Endothelial cell (in vitro differentiated cells): ENCODE measurements at regions not wholly inside any gene's neighbourhood (a gene's known extent, or its start where the extent isn't known, plus 50 kb on each side); places are given as distances from the start of the nearest gene placed in this dataset.

Experiments
- DNase-seq: peaks from one replicate; pipeline ENCODE4 v3.0.0; 2021; ENCODE audit warnings: low spot score
- H3K27ac Mint-ChIP-seq: one replicate; pipeline ENCODE4 v1.8.0; 2021; ENCODE audit warnings: mixed read lengths, inconsistent platforms; ENCODE audit not compliant: unreplicated experiment
- H3K27me3 Mint-ChIP-seq: one replicate; pipeline ENCODE4 v1.8.0; 2021; ENCODE audit warnings: mild to moderate bottlenecking, moderate library complexity, mixed read lengths, inconsistent platforms; ENCODE audit not compliant: unreplicated experiment
- H3K36me3 Mint-ChIP-seq: one replicate; pipeline ENCODE4 v1.8.0; 2021; ENCODE audit warnings: mild to moderate bottlenecking, low read depth, mixed read lengths, inconsistent platforms; ENCODE audit not compliant: unreplicated experiment
- H3K4me1 Mint-ChIP-seq: one replicate; pipeline ENCODE4 v1.8.0; 2021; ENCODE audit warnings: mild to moderate bottlenecking, mixed read lengths, inconsistent platforms; ENCODE audit not compliant: unreplicated experiment
- H3K4me3 Mint-ChIP-seq: one replicate; pipeline ENCODE4 v1.8.0; 2021; ENCODE audit warnings: mild to moderate bottlenecking, mixed read lengths, inconsistent platforms; ENCODE audit not compliant: unreplicated experiment
- H3K9me3 Mint-ChIP-seq: one replicate; pipeline ENCODE4 v1.8.0; 2021; ENCODE audit warnings: mixed read lengths, inconsistent platforms; ENCODE audit not compliant: unreplicated experiment
- CTCF ChIP-seq: fragments of 200-600 bp; sonication (generic); IDR thresholded peaks from one replicate; pipeline ENCODE4 v1.5.0; 2021; ENCODE audit warnings: antibody characterized with exemption; ENCODE audit not compliant: unreplicated experiment

DNA sequence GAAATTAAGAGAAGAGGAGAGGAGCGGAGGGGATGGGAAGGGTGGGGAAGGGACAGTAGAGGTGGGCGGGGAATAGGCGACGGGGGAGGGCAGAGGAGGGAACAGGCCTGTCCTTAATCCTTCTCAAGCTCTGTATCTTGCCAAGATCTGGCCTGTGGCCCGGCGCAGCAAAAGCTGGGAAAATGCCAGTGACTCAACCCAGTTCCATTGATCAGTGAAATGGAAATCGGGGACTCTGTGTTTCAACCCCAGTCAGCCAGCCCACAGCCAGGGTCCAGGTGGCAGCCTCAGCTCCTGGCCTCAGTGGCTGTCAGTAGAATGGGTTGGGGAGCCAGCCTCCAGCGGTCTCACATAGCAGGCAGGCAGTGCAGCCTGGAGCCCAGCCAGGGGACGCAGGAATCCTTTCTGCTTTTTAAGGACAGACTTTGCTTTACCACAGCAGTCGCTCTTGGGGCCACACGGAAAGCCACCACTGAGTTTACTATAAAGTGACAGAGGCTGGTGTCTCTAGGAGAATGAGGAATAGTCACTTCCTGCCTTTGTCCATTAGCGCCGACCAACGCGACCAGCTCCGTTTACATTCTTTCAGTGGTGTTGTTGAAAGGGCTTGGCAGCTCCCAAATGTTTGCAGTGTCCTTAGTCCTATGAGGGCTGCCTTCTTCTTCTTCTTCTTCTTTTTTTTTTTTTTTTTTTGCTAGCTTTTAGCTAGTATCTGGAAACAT, 128.0 kb downstream of the RIN2 start:
- Mint-ChIP-seq H3K4me1 (peaks cover 44% of the 10 kb centered on the region), H3K4me3 (peak overlapping the region; percentile 84), H3K36me3 (peaks cover 15% of the 10 kb centered on the region), H3K27ac (peak overlapping the region; percentile 93), H3K27me3 (peaks cover 4% of the 10 kb centered on the region), H3K9me3 (no peaks in the 10 kb centered on the region)
- TF ChIP-seq CTCF = no peak
- DNase-seq = peak; percentile 21

DNA sequence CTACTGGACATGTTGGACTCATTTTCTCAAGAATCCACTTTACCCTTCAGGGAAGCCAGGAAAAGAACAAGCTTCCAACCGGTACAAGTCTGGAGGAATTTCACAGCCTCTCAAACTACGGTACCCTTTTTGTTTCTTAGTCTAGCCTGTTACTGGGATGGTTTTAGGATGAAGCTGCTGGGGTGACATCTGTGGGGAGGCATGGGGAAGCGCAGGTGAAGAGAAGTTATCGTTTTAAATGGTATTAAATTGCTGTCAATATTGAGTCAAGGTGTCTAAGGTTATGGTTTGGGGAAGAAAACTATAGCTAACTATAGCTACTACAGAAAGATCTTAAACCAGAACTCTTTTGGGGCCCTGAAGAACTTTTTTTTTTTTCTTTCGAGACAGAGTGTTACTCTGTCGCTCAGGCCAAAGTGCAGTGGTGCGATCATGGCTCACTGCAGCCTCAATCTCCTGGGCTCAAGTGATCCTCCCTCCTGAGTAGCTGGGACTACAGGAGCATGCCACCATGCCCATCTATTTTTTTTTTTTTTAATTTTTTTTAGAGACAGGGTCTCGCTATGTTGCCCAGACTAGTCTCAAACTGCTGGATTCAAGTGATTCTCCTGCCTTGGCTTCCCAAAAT, 128.7 kb downstream of the RIN2 start:
- H3K27ac Mint-ChIP-seq = peak overlapping the region; percentile 93
- H3K36me3 Mint-ChIP-seq = peaks cover 16% of the 10 kb centered on the region
- H3K9me3 Mint-ChIP-seq = no peaks in the 10 kb centered on the region
- no peak for TF ChIP-seq CTCF
- H3K27me3 Mint-ChIP-seq = peaks cover 4% of the 10 kb centered on the region
- DNase-seq = no peak
- peak overlapping the region; percentile 84 for H3K4me3 Mint-ChIP-seq
- peaks cover 44% of the 10 kb centered on the region for H3K4me1 Mint-ChIP-seq

- Mint-ChIP-seq H3K4me3 (peak overlapping the region; percentile 14), H3K4me1 (peaks cover 46% of the 10 kb centered on the region), H3K27me3 (peaks cover 4% of the 10 kb centered on the region), H3K27ac (peak overlapping the region; percentile 57), H3K9me3 (no peaks in the 10 kb centered on the region), H3K36me3 (peaks cover 20% of the 10 kb centered on the region)
- no peak for TF ChIP-seq CTCF
- no peak for DNase-seq
Measured at GRCh38 chr20:19887556-19888268, 129.4 kb upstream of the NAA20 start.

- no peak for TF ChIP-seq CTCF
- no peak for DNase-seq
- Mint-ChIP-seq H3K27me3 (peaks cover 4% of the 10 kb centered on the region), H3K36me3 (peaks cover 26% of the 10 kb centered on the region), H3K4me1 (peaks cover 46% of the 10 kb centered on the region), H3K4me3 (peak overlapping the region; percentile 79), H3K9me3 (no peaks in the 10 kb centered on the region), H3K27ac (peak overlapping the region; percentile 11)
Measured at GRCh38 chr20:19888269-19888671, 128.9 kb upstream of the NAA20 start.
